Motor neuron (in vitro differentiated cells): ENCODE measurements at regions not wholly inside any gene's neighbourhood (a gene's known extent, or its start where the extent isn't known, plus 50 kb on each side); places are given as distances from the start of the nearest gene placed in this dataset.
A peak's percentile ranks its signal among the peaks of the same experiment; 100 is the strongest.

Experiments used
- ATAC-seq, 8 experiments: fragments of 200-7000 bp; cut with Tn5 transposase; replicated peaks in 6 of 8; 2 replicates each; pipeline ENCODE4 v1.8.0; 2021; ENCODE audit warnings: mild to moderate bottlenecking in 8 of 8, moderate library complexity in 8 of 8
- H3K27ac ChIP-seq, 2 donors: fragments of 250-450 bp; sonication (Bioruptor Pico); 2 replicates each; pipeline ENCODE4 v1.9.0; 2021; ENCODE audit warnings: antibody characterized with exemption in 2 of 2, mild to moderate bottlenecking in 2 of 2, moderate library complexity in 1 of 2
- H3K4me1 ChIP-seq, 2 donors: fragments of 250-450 bp; sonication (Bioruptor Pico); replicated peaks in 1 of 2; 2 replicates each; pipeline ENCODE4 v1.6.1; 2021; ENCODE audit warnings: antibody characterized with exemption in 2 of 2, mild to moderate bottlenecking in 2 of 2, moderate library complexity in 1 of 2
- H3K4me3 ChIP-seq, 5 donors: fragments of 250-450 bp; sonication (Bioruptor Pico); 2 replicates each; pipeline ENCODE4 v1.9.0; 2021; ENCODE audit warnings: antibody characterized with exemption in 5 of 5, mild to moderate bottlenecking in 5 of 5, moderate library complexity in 4 of 5
- WGBS, 10 experiments: fragments of 450-650 bp; shearing (Covaris generic); methylation state at CpG; one replicate each; pipeline ENCODE4 v1.0.0; 2022; 5-methylcytosine and 5-hydroxymethylcytosine counted together
- in situ Hi-C, 9 experiments: fragments of 400-800 bp; cut with MboI; loops; one replicate each; pipeline ENCODE4 v1.15.0; 2021; ENCODE audit warnings: low sequenced_read_pairs in 9 of 9, low pct_unique_long_range_greater_than_20kb in 2 of 9; ENCODE audit not compliant: unreplicated experiment in 9 of 9

GRCh38 chr5:146940295-146940694 lies 61.7 kb upstream of the PPP2R2B start:
- WGBS, 10 experiments: 27 to 100% (median 86%) methylated on average over 1 to 2 of the region's 2 CpGs; no CpG with 5 or more reads in 1 of the 10 experiments
- ATAC-seq: no peak
- in situ Hi-C loops: no loop called here
- H3K27ac ChIP-seq: no peak overlapping the region
- no peak overlapping the region for H3K4me3 ChIP-seq
- H3K4me1 ChIP-seq: peaks cover 4 to 28% of the 10 kb centered on the region in 2 donors

- in situ Hi-C loops: no loop called here
- Histone ChIP-seq H3K4me3 (no peak overlapping the region), H3K4me1 (peaks cover 8 to 36% of the 10 kb centered on the region in 2 donors), H3K27ac (no peak overlapping the region)
- ATAC-seq: no peak
- 80 to 100% (median 93%) methylated on average over 1 to 3 of the region's 3 CpGs; no CpG with 5 or more reads in 1 of the 10 experiments for WGBS, 10 experiments
These were observed 65.5 kb upstream of the PPP2R2B start for GRCh38 chr5:146944019-146944418.

GRCh38 chr5:146944764-146945616 lies 66.4 kb upstream of the PPP2R2B start:
- no peak overlapping the region for H3K4me3 ChIP-seq
- no peak for ATAC-seq
- WGBS, 10 experiments: 25 to 100% (median 87%) methylated on average over 1 to 4 of the region's 4 CpGs
- H3K4me1 ChIP-seq: peaks cover 8 to 36% of the 10 kb centered on the region in 2 donors
- no peak overlapping the region for H3K27ac ChIP-seq
- in situ Hi-C loops: no loop called here

DNA sequence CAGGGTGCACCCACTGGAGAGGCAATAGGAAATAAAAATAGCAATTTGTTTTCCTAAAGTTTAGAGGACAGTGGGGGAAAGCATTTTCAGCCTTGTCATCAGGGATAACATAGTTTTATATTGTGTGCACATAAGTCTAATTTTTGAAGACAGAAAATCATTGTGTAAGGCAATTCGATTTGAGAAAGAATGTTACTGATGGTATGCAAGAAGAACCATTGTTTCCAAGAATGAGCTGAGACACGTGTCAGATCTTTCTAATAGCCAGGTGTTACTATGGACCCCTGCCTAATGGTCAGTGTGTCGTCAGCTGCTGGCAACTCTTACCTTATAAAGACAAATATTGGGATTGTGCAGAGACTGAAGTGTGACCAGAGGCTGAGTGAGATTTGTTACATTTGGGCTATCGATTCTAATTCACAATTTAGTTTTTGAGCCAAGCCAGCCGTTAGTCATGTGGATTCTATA lies 67.1 kb upstream of the PPP2R2B start:
- H3K4me1 ChIP-seq: peaks cover 8 to 36% of the 10 kb centered on the region in 2 donors
- no peak overlapping the region for H3K4me3 ChIP-seq
- no peak for ATAC-seq
- 10 to 90% (median 59%) methylated on average over 1 to 5 of the region's 5 CpGs for WGBS, 10 experiments
- H3K27ac ChIP-seq: no peak overlapping the region
- in situ Hi-C loops: no loop called here

GRCh38 chr5:146947181-146947941 lies 68.8 kb upstream of the PPP2R2B start:
- H3K4me1 ChIP-seq: peaks cover 8 to 31% of the 10 kb centered on the region in 2 donors
- WGBS, 10 experiments: 59 to 100% (median 80%) methylated on average over 2 to 7 of the region's 7 CpGs; no CpG with 5 or more reads in 1 of the 10 experiments

DNA sequence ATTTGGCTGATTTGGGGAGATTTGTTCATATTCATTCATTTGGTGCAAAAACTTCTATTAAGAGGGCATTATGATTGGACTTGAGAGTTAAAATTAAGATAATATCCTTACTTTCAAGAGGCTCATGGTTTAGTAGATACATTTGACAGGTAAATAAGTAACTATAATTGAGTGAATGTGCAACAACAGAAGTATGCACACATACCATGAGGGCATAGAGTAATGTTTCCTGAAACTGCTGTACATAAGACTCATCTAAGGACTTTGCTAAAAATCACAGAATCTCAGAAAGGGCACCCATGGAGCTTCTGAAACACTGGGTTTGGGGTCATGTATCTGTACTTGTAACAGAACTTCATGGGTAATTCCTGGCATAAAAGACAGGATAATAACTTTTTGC lies 70.1 kb upstream of the PPP2R2B start:
- no peak for ATAC-seq

More at GRCh38 chr5:146947181-146947941, 68.8 kb upstream of the PPP2R2B start:
- in situ Hi-C loops: no loop called here
- H3K27ac ChIP-seq: no peak overlapping the region
- ATAC-seq: peak in 5 of 8 experiments; percentile 23 to 36 (median 28)
- no peak overlapping the region for H3K4me3 ChIP-seq

DNA sequence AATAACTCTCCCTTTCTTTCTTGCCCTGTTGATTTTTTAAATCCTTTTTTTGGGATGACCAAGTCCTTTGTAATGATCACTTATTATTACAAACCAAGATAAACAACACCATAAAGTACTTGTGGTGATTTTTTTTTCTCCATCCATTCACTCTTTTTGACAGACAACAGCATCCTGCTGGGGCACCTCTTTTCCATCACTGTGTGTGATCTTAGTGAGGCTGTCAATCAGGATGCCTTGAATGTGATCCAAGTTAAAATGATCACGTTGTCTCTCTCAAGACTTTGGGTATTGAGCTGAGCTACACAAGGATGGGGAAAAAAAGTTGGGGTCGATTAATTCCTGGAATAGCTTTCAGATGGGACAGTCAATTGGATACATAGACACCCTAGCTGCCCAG lies 73.6 kb upstream of the PPP2R2B start:
- WGBS, 10 experiments: 0 to 67% (median 30%) methylated on average over 2 of the region's 2 CpGs; no CpG with 5 or more reads in 3 of the 10 experiments
- no peaks in the 10 kb centered on the region for H3K4me1 ChIP-seq
- no peak for ATAC-seq
- in situ Hi-C loops: loop anchor here in 7 of 9 experiments (25.0 kb wide), 3 partner anchors 235 to 415 kb away; no protein-coding TSS in a partner anchor
- H3K27ac ChIP-seq: no peak overlapping the region
- no peak overlapping the region for H3K4me3 ChIP-seq

More for the DNA sequence above, 70.1 kb upstream of the PPP2R2B start:
- Histone ChIP-seq H3K4me3 (no peak overlapping the region), H3K4me1 (peaks cover 8 to 30% of the 10 kb centered on the region in 2 donors), H3K27ac (no peak overlapping the region)
- in situ Hi-C loops: no loop called here

- no peak overlapping the region for H3K4me3 ChIP-seq
- no peak overlapping the region for H3K27ac ChIP-seq
- in situ Hi-C loops: loop anchor here in 7 of 9 experiments (25.0 kb wide), 3 partner anchors 231 to 419 kb away; no protein-coding TSS in a partner anchor
- H3K4me1 ChIP-seq: no peaks in the 10 kb centered on the region
- no peak for ATAC-seq
- WGBS, 10 experiments: 57 to 100% (median 91%) methylated on average over 1 of the region's 1 CpG; no CpG with 5 or more reads in 5 of the 10 experiments
These were observed 77.7 kb upstream of the PPP2R2B start for GRCh38 chr5:146956217-146956616.

DNA sequence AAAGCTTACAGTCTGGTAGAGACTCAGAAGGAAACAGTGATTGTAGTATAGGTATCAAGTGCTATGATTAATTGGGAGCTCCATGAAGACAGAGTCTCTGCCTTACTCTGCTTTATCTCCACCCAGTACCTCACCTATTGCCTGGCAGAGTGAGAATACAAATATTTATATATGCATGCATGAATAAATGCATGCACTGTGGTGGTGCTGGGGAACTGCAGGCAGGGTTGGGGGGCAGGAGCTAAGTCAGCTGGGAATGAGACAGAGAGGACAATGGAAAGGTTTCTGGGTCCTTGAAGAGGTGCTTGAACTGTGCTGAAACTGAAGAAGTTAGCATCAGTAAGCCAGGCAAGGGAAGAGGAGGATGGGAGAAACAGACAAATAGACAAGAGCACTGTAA lies 80.8 kb upstream of the PPP2R2B start:
- H3K4me3 ChIP-seq: no peak overlapping the region
- H3K27ac ChIP-seq: no peak overlapping the region
- peak in 3 of 8 experiments; percentile 87 to 92 (median 91) for ATAC-seq
- in situ Hi-C loops: loop anchor here in 7 of 9 experiments (25.0 kb wide), 3 partner anchors 228 to 422 kb away; no protein-coding TSS in a partner anchor
- peaks cover 5 to 12% of the 10 kb centered on the region in 2 donors for H3K4me1 ChIP-seq

- WGBS, 10 experiments: 64 to 100% (median 100%) methylated on average over 1 of the region's 1 CpG; no CpG with 5 or more reads in 2 of the 10 experiments
- in situ Hi-C loops: loop anchor here (10.0 to 25.0 kb wide), 5 partner anchors 224 to 428 kb away; no protein-coding TSS in a partner anchor
- no peak overlapping the region for H3K27ac ChIP-seq
- H3K4me3 ChIP-seq: no peak overlapping the region
- ATAC-seq: peak in 7 of 8 experiments; percentile 39 to 85 (median 58)
- peaks cover 11 to 15% of the 10 kb centered on the region in 2 donors for H3K4me1 ChIP-seq
These were observed 84.3 kb upstream of the PPP2R2B start for GRCh38 chr5:146962801-146963355.

DNA sequence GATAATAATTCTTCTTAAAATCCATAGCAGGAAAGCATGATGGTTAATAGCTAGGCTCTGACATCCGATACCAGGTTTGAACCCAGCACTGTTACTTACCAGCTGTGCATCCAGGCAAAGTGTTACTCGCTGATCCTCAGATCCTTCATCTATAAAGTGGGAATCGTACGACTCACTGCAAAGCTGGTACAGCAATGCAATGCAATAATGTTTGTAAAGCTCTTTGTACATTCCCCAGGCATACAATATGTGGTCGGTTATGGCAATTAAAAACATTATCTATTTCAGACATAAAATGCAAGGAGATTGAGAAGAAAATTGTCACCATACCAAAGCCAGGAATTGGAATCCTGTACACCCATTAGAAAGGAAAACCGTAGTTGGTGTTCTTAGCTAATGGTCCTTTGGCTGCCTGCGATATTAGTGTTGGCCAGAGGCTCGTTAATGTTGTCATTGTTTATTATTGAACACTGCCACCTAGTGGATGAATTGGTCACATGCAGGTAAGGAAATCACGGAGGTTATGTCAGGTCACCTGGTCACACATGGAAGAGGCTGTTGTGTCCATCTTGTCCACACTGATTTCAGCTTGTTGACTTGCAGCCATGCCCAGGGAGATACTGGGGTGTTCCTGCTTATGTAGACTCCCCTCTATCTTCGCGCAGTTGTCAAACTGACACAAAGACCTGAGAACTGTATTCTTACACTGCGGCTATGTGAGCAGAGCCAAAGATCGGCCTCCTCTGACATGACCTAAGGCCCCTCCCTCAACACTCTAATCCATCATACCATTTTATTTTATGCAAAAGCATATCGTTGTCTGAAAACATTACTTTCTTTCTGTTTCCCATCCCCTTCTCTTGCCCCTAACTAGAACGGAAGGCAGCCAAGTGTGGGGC lies 87.5 kb upstream of the PPP2R2B start:
- ATAC-seq: peak; percentile 86 to 94 (median 91)
- WGBS, 10 experiments: 26 to 60% (median 36%) methylated on average over 4 to 14 of the region's 15 CpGs; no CpG with 5 or more reads in 1 of the 10 experiments
- in situ Hi-C loops: loop anchor here (10.0 to 25.0 kb wide), 5 partner anchors 221 to 431 kb away; no protein-coding TSS in a partner anchor
- no peak overlapping the region for H3K4me3 ChIP-seq
- peaks cover 11 to 15% of the 10 kb centered on the region in 2 donors for H3K4me1 ChIP-seq
- H3K27ac ChIP-seq: no peak overlapping the region

DNA sequence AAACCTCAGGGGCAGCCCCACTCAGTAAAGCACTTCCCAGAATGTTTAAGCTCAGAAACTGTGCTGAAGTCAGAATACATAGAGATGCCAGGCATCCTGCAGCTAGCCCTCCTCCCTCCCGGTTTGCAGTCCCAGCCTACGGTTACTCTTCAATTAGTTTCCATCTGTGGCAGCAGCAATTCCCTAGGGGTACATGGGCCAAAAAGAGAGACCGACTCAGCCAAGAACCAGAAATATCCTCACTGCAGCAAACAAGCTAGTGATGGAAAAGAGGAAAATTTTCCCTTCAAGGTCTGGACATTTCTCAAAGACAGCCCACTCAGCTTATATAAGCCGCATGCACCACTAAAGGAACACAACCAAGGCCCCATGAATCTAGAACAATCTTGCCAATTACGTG lies 89.1 kb upstream of the PPP2R2B start:
- ATAC-seq: no peak
- peaks cover 11 to 14% of the 10 kb centered on the region in 2 donors for H3K4me1 ChIP-seq
- no peak overlapping the region for H3K27ac ChIP-seq
- 35 to 93% (median 78%) methylated on average over 1 to 3 of the region's 5 CpGs; no CpG with 5 or more reads in 5 of the 10 experiments for WGBS, 10 experiments
- H3K4me3 ChIP-seq: no peak overlapping the region
- in situ Hi-C loops: loop anchor here (10.0 to 25.0 kb wide), 5 partner anchors 220 to 433 kb away; no protein-coding TSS in a partner anchor
